K562 (cell line): ENCODE measurements at regions not wholly inside any gene's neighbourhood (a gene's known extent, or its start where the extent isn't known, plus 50 kb on each side); places are given as distances from the start of the nearest gene placed in this dataset.

Source experiments
- ATAC-seq: fragments of 200-7000 bp; cut with Tn5 transposase; 3 replicates; pipeline ENCODE4 v1.9.1; 2020; ENCODE audit warnings: moderate library complexity
- BruUV-seq: library from RNA; stranded (reverse); fragments of 400-500 nt; replicated peaks from 2 replicates; lab custom pipeline; 2021; lab: Mats Ljungman, UMichigan
- CTCF ChIA-PET: fragments of 300-600 bp; formaldehyde crosslinking; extraction: SDS; loops from one replicate; lab custom pipeline; 2021; ENCODE audit warnings: low intra/inter-chr PET ratio; lab: Yijun Ruan, JAX
- POLR2A ChIA-PET: fragments of 300-600, 350-650 bp; sonication (Branson Sonifier 250); formaldehyde crosslinking; extraction: SDS; loops from one replicate; lab custom pipeline; 2021; ENCODE audit warnings: antibody characterized with exemption, inconsistent platforms; lab: Yijun Ruan, JAX
- DNase-seq, 4 experiments: peaks; one replicate each; pipeline versions ENCODE4 v3.0.0 to v3.0.0-alpha.2; 2011 to 2018; ENCODE audit warnings: low spot score in 3 of 4, mixed read lengths in 3 of 4; ENCODE audit errors: extremely low read depth in 1 of 4
- FAIRE-seq: peaks from 2 replicates; lab custom pipeline; 2011; peaks lifted over from hg19 to GRCh38; lab: Jason Lieb, UNC
- H2AFZ ChIP-seq: 2 replicates; pipeline ENCODE4 v1.6.0; 2011; ENCODE audit warnings: low read depth, low read length, control low read depth, inconsistent platforms
- H3K27ac ChIP-seq: fragments of 200-600 bp; 3 replicates; pipeline ENCODE4 v1.8.0; 2011; ENCODE audit warnings: low read depth, mild to moderate bottlenecking, control low read depth, inconsistent platforms, low read length, moderate library complexity, mixed read lengths; ENCODE audit errors: extremely low read depth
- H3K27me3 ChIP-seq, 2 experiments: fragments of 300-600 bp in 1 of 2; 2 replicates in 1 of 2; 3 replicates in 1 of 2; pipeline versions ENCODE4 v1.6.0 to v1.8.0; 2011; ENCODE audit warnings: inconsistent platforms in 2 of 2, low read length in 2 of 2, mild to moderate bottlenecking in 1 of 2, mixed read lengths in 1 of 2, moderate library complexity in 1 of 2; ENCODE audit not compliant: control insufficient read depth in 2 of 2, insufficient read depth in 2 of 2
- H3K36me3 ChIP-seq: fragments of 300-600 bp; 3 replicates; pipeline ENCODE4 v1.8.0; 2011; ENCODE audit warnings: mild to moderate bottlenecking, low read length, inconsistent platforms; ENCODE audit not compliant: control insufficient read depth, insufficient read depth
- H3K4me1 ChIP-seq, 2 experiments: fragments of 200-600 bp in 1 of 2; replicated peaks in 1 of 2; 2 replicates in 1 of 2; 3 replicates in 1 of 2; pipeline versions ENCODE4 v1.5.1 to v1.8.0; 2011; ENCODE audit warnings: inconsistent platforms in 2 of 2, low read length in 2 of 2, mild to moderate bottlenecking in 1 of 2, mixed read lengths in 1 of 2, moderate library complexity in 1 of 2; ENCODE audit not compliant: control insufficient read depth in 2 of 2, insufficient read depth in 2 of 2
- H3K4me2 ChIP-seq: 2 replicates; pipeline ENCODE4 v1.6.1; 2011; ENCODE audit warnings: low read length, control low read depth, inconsistent platforms, mixed read lengths; ENCODE audit not compliant: insufficient read depth
- H3K4me3 ChIP-seq: fragments of 200-600 bp; sonication (generic), shearing (Covaris generic); 2 replicates; pipeline ENCODE4 v1.5.1; 2016; ENCODE audit warnings: control low read depth, inconsistent platforms
- H3K79me2 ChIP-seq: fragments of 200-600 bp; 3 replicates; pipeline ENCODE4 v1.8.0; 2011; ENCODE audit warnings: low read length, inconsistent platforms; ENCODE audit not compliant: control insufficient read depth, insufficient read depth
- H3K9ac ChIP-seq, 2 experiments: 2 replicates each; pipeline versions ENCODE4 v1.6.0 to v1.6.1; 2011; ENCODE audit warnings: low read depth in 2 of 2, low read length in 2 of 2, control low read depth in 1 of 2, inconsistent platforms in 1 of 2, mild to moderate bottlenecking in 1 of 2, mixed read lengths in 1 of 2; ENCODE audit not compliant: insufficient read depth in 1 of 2
- H3K9me1 ChIP-seq: one replicate; pipeline ENCODE4 v1.6.0; 2011; ENCODE audit warnings: inconsistent platforms, mild to moderate bottlenecking, low read length, moderate library complexity; ENCODE audit not compliant: control insufficient read depth, insufficient read depth
- H3K9me3 ChIP-seq: replicated peaks from 2 replicates; pipeline ENCODE4 v1.5.1; 2011; ENCODE audit warnings: low read depth, low read length, inconsistent platforms; ENCODE audit not compliant: control insufficient read depth, insufficient read depth
- H4K20me1 ChIP-seq: replicated peaks from 2 replicates; pipeline ENCODE4 v1.6.1; 2011; ENCODE audit warnings: low read length, inconsistent platforms, mixed read lengths; ENCODE audit not compliant: control insufficient read depth, insufficient read depth
- AFF4 ChIP-seq: sonication (generic); formaldehyde crosslinking; IDR thresholded peaks from 2 replicates; pipeline ENCODE4 v1.8.0; 2023; ENCODE audit warnings: mild to moderate bottlenecking, missing genetic modification reagents
- CHCHD3 ChIP-seq: fragments of 250-450 bp; sonication (Bioruptor Pico); IDR thresholded peaks from 2 replicates; pipeline ENCODE4 v2.1.2; 2022; ENCODE audit warnings: mild to moderate bottlenecking
- CUX1 ChIP-seq: fragments of 200-800 bp; sonication (Bioruptor generic); IDR thresholded peaks from 2 replicates; pipeline ENCODE4 v1.6.1; 2016; ENCODE audit warnings: missing genetic modification characterization, missing compliant biosample characterization
- HDAC8 ChIP-seq: fragments of 450-650 bp; IDR thresholded peaks from 2 replicates; pipeline ENCODE4 v1.6.1; 2016; ENCODE audit warnings: mild to moderate bottlenecking, missing genetic modification characterization, moderate library complexity, missing compliant biosample characterization
- IRF1 ChIP-seq: sonication (generic); formaldehyde crosslinking; IDR thresholded peaks from 2 replicates; pipeline ENCODE4 v1.8.0; 2022; ENCODE audit warnings: missing genetic modification reagents, mild to moderate bottlenecking, borderline replicate concordance
- NFE2L1 ChIP-seq: fragments of 450-650 bp; IDR thresholded peaks from 2 replicates; pipeline ENCODE4 v1.6.1; 2016; ENCODE audit warnings: missing genetic modification characterization, low read depth, mild to moderate bottlenecking, missing compliant biosample characterization, moderate library complexity, borderline replicate concordance
- YY1 ChIP-seq, 3 experiments: IDR thresholded peaks; 2 replicates each; pipeline ENCODE4 v1.6.1; 2011; ENCODE audit warnings: low read length in 2 of 3, mild to moderate bottlenecking in 2 of 3, moderate library complexity in 2 of 3, borderline replicate concordance in 1 of 3, control low read depth in 1 of 3, low read depth in 1 of 3; ENCODE audit not compliant: insufficient read depth in 3 of 3, insufficient replicate concordance in 2 of 3, control insufficient read depth in 1 of 3, insufficient read length in 1 of 3; ENCODE audit errors: extremely low read depth in 1 of 3
- WGBS: fragments of 100-300 bp; shearing (Covaris generic); methylation state at CpG from one replicate; pipeline ENCODE4 v1.1.6; 2016; ENCODE audit warnings: low coverage, mixed read lengths; ENCODE audit not compliant: insufficient coverage; ENCODE audit errors: missing lambda C conversion rate; 5-methylcytosine and 5-hydroxymethylcytosine counted together
- in situ Hi-C: fragments of 300-500 bp; cut with MboI; formaldehyde crosslinking; loops from 4 replicates; pipeline ENCODE4 v1.15.0; 2018; ENCODE audit warnings: inconsistent platforms, mixed read lengths
- intact Hi-C: fragments of 100-400 bp; cut with micrococcal nuclease; formaldehyde crosslinking; loops from 2 replicates; pipeline ENCODE4 v1.14.2; 2022
- TF ChIP-seq, protein P1 (sequence below): sonication (generic); formaldehyde crosslinking; IDR thresholded peaks from 2 replicates; pipeline ENCODE4 v1.8.1; 2022; ENCODE audit warnings: missing genetic modification reagents

GRCh38 chrX:69027181-69028005 lies 137.9 kb downstream of the PJA1 start:
- Histone ChIP-seq H4K20me1 (no peaks in the 10 kb centered on the region), H2AFZ (no peak overlapping the region), H3K79me2 (no peaks in the 10 kb centered on the region), H3K36me3 (no peaks in the 10 kb centered on the region), H3K4me1 (no peaks in the 10 kb centered on the region), H3K9me3 (no peaks in the 10 kb centered on the region), H3K27ac (no peak overlapping the region), H3K9ac (no peak overlapping the region), H3K4me2 (no peak overlapping the region), H3K9me1 (no peaks in the 10 kb centered on the region), H3K4me3 (no peak overlapping the region), H3K27me3 (peaks cover 0 to under 1% of the 10 kb centered on the region in 2 experiments; a peak in 1 of 5 replicates)
- in situ Hi-C loops = no loop called here
- DNase-seq (no peak), FAIRE-seq (no peak), ATAC-seq (no peak)
- no TSS peak for BruUV-seq
- ChIA-PET CTCF (no interaction called here), POLR2A (interaction anchor here (0.7 kb wide), 1 partner anchor 161 kb away, joined by 3 read pairs; no protein-coding TSS in a partner anchor)
- intact Hi-C loops = no loop called here
- WGBS = 4% methylated on average over 11 of the region's 11 CpGs
- TF ChIP-seq, protein P1, sequence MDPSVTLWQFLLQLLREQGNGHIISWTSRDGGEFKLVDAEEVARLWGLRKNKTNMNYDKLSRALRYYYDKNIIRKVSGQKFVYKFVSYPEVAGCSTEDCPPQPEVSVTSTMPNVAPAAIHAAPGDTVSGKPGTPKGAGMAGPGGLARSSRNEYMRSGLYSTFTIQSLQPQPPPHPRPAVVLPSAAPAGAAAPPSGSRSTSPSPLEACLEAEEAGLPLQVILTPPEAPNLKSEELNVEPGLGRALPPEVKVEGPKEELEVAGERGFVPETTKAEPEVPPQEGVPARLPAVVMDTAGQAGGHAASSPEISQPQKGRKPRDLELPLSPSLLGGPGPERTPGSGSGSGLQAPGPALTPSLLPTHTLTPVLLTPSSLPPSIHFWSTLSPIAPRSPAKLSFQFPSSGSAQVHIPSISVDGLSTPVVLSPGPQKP (CRISPR knock-in tag) = no peak
- TF ChIP-seq IRF1 (CRISPR knock-in tag) (no peak), CHCHD3 (CRISPR knock-in tag) (no peak), HDAC8 (tag) (no peak), AFF4 (CRISPR knock-in tag) (no peak), YY1 (IDR thresholded peaks at IDR 0.05; ENCODE audit: borderline replicate concordance in 1 of 3, control insufficient read depth in 1 of 3, extremely low read depth in 1 of 3, insufficient read depth in 3 of 3, insufficient read length in 1 of 3, insufficient replicate concordance in 2 of 3, low read depth in 1 of 3, low read length in 2 of 3) (no peak), NFE2L1 (no peak), CUX1 (CRISPR knock-in tag) (no peak)
